H7 (cell line): ENCODE measurements at regions not wholly inside any gene's neighbourhood (a gene's known extent, or its start where the extent isn't known, plus 50 kb on each side); places are given as distances from the start of the nearest gene placed in this dataset.

Experiments
- DNase-seq: peaks from one replicate; pipeline ENCODE4 v3.0.0; 2012
- H3K27me3 ChIP-seq: 2 replicates; pipeline ENCODE4 v1.6.0; 2011; ENCODE audit warnings: mild to moderate bottlenecking, low read length; ENCODE audit not compliant: control insufficient read depth, insufficient read depth
- H3K36me3 ChIP-seq: replicated peaks from 2 replicates; pipeline ENCODE4 v1.5.1; 2011; ENCODE audit warnings: low read length; ENCODE audit not compliant: control insufficient read depth, insufficient read depth
- H3K4me3 ChIP-seq: 2 replicates; pipeline ENCODE4 v1.5.1; 2011; ENCODE audit warnings: low read depth, mild to moderate bottlenecking, control low read depth, low read length, moderate library complexity; ENCODE audit not compliant: insufficient read depth

GRCh38 chr7:153324094-153324493 is 564.5 kb downstream of the ACTR3B start:
- no peak for DNase-seq
- no peaks in the 10 kb centered on the region for H3K27me3 ChIP-seq
- H3K4me3 ChIP-seq: no peak overlapping the region
- H3K36me3 ChIP-seq: no peaks in the 10 kb centered on the region

DNA sequence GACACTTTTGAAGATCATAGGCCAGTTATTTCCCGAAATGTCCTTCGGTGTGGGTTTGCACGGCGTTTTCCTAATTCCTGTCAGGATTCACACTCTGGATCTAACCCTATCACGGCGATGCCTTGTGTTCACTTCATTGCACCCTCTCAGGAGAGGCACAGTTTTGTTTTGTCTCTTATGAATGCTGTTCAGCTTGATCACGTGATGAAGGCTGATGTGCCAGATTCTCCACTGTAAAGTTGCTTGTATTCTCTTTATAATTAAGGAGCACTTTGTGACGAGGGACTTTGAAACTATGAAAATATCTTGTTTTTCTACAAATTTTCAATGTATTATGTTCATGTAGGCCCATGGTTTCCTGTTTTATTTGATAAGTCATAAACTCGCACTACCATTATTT is 568.1 kb downstream of the ACTR3B start:
- Histone ChIP-seq H3K36me3 (no peaks in the 10 kb centered on the region), H3K27me3 (no peaks in the 10 kb centered on the region), H3K4me3 (no peak overlapping the region)
- DNase-seq: no peak

DNA sequence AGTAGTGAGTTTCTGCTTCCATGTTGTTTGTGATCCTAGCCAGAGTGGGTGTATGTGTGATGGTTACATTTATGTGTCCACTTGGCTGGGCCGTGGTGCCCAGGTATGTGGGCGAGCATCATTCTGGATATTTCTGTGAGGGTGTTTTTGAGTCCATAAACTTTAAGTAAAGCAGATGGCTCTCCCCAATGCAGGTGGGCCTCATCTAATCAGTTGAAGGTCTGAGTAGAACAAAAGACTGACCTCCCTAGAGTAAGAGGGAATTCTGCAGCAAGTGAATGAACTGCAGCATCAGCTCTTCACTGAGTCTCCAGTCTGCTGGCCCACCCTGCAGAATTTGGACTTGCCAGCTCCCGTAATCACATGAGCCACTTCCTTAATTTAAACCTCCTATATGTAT is 571.9 kb downstream of the ACTR3B start:
- H3K36me3 ChIP-seq: no peaks in the 10 kb centered on the region
- H3K27me3 ChIP-seq: no peaks in the 10 kb centered on the region
- no peak overlapping the region for H3K4me3 ChIP-seq
- DNase-seq: no peak

DNA sequence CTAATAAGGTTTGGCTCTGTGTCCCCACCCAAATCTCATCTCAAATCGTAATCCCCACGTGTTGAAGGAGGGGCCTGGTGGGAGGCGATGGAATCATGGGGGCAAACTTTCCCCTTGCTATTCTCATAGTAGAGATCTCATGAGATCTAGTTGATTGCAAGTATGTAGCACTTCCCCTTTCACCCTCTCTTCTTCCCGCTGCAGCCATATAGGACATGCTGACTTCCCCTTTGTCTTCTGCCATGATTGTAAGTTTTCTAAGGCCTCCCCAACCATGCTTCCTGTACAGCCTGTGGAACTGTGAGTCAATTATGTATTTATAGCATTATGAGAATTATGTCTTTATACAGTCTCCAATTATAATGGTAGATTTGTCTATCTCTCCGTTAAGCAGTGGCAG is 594.5 kb downstream of the ACTR3B start:
- no peak for DNase-seq
- Histone ChIP-seq H3K36me3 (no peaks in the 10 kb centered on the region), H3K27me3 (no peaks in the 10 kb centered on the region), H3K4me3 (no peak overlapping the region)

GRCh38 chr7:153370092-153370491 is 610.5 kb downstream of the ACTR3B start:
- Histone ChIP-seq H3K4me3 (no peak overlapping the region), H3K36me3 (no peaks in the 10 kb centered on the region), H3K27me3 (no peaks in the 10 kb centered on the region)
- DNase-seq: peak; percentile 30

GRCh38 chr7:153380636-153381035 is 621.1 kb downstream of the ACTR3B start:
- H3K27me3 ChIP-seq: no peaks in the 10 kb centered on the region
- H3K4me3 ChIP-seq: no peak overlapping the region
- no peak for DNase-seq

GRCh38 chr7:153381275-153382040 is 621.9 kb downstream of the ACTR3B start:
- peak; percentile 68 for DNase-seq
- H3K4me3 ChIP-seq: no peak overlapping the region; the same call in 1 of the 2 replicates
- no peaks in the 10 kb centered on the region for H3K27me3 ChIP-seq
- no peaks in the 10 kb centered on the region for H3K36me3 ChIP-seq

More at GRCh38 chr7:153380636-153381035, 621.1 kb downstream of the ACTR3B start:
- H3K36me3 ChIP-seq: no peaks in the 10 kb centered on the region

- DNase-seq: no peak
Observed at GRCh38 chr7:153382641-153383101, 623.1 kb downstream of the ACTR3B start.

DNA sequence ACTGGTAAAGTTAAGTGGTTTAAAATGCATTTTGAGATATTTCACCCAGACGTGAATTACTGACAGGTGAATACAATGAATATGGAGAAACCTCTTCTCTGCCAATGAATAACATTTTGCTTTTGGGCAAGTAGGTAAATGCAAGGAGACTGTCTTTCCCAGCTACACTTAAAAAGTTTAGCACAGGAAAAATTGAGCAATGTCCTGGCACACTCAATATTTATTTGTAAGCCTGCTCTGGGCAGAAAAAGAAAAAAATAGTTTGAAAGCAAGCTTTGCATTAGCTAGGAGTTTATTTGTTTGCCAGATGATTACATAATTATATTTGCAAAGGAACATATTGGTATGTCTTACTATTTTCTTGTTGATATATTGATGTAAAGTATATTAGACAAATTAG is 624.2 kb downstream of the ACTR3B start:
- H3K36me3 ChIP-seq: no peaks in the 10 kb centered on the region
- no peaks in the 10 kb centered on the region for H3K27me3 ChIP-seq
- no peak for DNase-seq
- no peak overlapping the region for H3K4me3 ChIP-seq

More at GRCh38 chr7:153382641-153383101, 623.1 kb downstream of the ACTR3B start:
- Histone ChIP-seq H3K36me3 (no peaks in the 10 kb centered on the region), H3K27me3 (no peaks in the 10 kb centered on the region), H3K4me3 (no peak overlapping the region)

DNA sequence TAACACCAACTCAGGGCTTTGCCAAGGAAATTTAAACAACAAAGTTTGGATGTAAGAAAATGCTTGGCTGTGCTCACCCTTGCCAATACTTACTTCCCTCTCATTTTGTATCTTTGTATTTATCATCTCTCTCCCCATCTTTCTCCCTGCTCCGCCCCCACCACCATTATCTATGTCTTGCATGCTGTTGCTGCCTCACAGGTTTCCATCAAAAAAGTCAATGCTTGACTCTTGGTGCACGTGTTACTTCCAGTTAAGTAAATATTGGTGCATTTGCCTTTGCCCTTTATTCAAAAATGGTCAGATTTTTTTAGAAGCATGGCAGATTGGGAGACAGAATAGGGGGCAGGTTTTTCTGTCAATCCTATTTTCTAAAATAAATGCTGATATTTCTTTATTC is 626.0 kb downstream of the ACTR3B start:
- Histone ChIP-seq H3K36me3 (no peaks in the 10 kb centered on the region), H3K27me3 (no peaks in the 10 kb centered on the region), H3K4me3 (no peak overlapping the region)
- no peak for DNase-seq

- Histone ChIP-seq H3K27me3 (no peaks in the 10 kb centered on the region), H3K4me3 (no peak overlapping the region), H3K36me3 (no peaks in the 10 kb centered on the region)
- DNase-seq: no peak
Observed at GRCh38 chr7:153386556-153386955, 627.0 kb downstream of the ACTR3B start.

GRCh38 chr7:153388611-153389010 is 629.1 kb downstream of the ACTR3B start:
- H3K4me3 ChIP-seq: no peak overlapping the region
- no peaks in the 10 kb centered on the region for H3K27me3 ChIP-seq
- H3K36me3 ChIP-seq: no peaks in the 10 kb centered on the region
- DNase-seq: no peak

DNA sequence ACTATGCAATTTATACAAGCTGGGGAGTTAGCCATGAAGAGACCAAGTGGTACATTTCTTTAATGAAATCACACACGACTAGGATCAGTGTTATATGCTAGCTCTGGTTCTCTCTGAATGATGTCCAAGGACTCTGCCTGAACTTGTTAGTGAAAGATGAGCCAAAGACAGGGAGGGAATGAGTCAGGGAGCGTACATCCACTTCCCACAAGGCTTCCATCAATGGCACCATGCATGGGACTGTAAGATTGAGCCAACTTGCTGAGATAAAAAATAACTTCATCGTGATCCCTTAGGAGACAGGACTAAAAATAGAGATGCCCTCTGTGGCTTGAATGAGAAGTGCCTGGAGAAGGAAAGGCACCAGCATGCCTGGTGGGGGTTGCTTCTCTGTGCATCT is 629.7 kb downstream of the ACTR3B start:
- H3K27me3 ChIP-seq: no peaks in the 10 kb centered on the region
- no peak for DNase-seq
- H3K4me3 ChIP-seq: no peak overlapping the region
- H3K36me3 ChIP-seq: no peaks in the 10 kb centered on the region

DNA sequence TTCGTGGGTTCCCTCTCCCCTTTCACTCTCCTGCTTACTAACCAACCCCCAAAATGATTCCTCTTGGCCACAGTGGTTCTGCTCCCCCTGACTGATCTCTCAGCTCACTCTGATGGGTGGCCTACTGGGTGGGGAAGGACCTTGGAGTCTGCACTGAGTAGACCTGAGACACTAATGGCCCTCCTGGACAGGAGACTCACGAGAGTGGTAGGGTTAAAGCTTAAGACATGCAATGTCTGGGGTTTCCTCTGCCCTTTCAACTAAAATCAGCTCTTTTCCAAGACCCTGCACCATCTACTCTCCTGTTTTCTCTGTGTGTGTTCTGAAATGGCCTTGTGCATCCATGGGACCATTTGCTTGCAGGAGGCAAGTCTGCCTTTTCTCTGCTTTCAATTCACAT is 631.4 kb downstream of the ACTR3B start:
- no peaks in the 10 kb centered on the region for H3K36me3 ChIP-seq
- no peaks in the 10 kb centered on the region for H3K27me3 ChIP-seq
- DNase-seq: no peak
- no peak overlapping the region for H3K4me3 ChIP-seq

- Histone ChIP-seq H3K4me3 (no peak overlapping the region), H3K36me3 (no peaks in the 10 kb centered on the region), H3K27me3 (no peaks in the 10 kb centered on the region)
- no peak for DNase-seq
Observed at GRCh38 chr7:153392726-153393125, 633.2 kb downstream of the ACTR3B start.
